GM12874 (cell line): ENCODE measurements at regions not wholly inside any gene's neighbourhood (a gene's known extent, or its start where the extent isn't known, plus 50 kb on each side); places are given as distances from the start of the nearest gene placed in this dataset.

Source experiments
- CTCF ChIP-seq: IDR thresholded peaks from 2 replicates; pipeline ENCODE4 v1.5.1; 2011; ENCODE audit warnings: low read depth, mild to moderate bottlenecking, control low read depth, low read length, moderate library complexity; ENCODE audit not compliant: insufficient read depth

GRCh38 chr3:13141183-13141582, 68.0 kb upstream of the IQSEC1 start:
- no peak for TF ChIP-seq CTCF

- TF ChIP-seq CTCF, result no peak
Observed at GRCh38 chr3:13140596-13140995, 67.4 kb upstream of the IQSEC1 start.

GRCh38 chr3:13139471-13140065, 66.3 kb upstream of the IQSEC1 start:
- no peak for TF ChIP-seq CTCF

- no peak for TF ChIP-seq CTCF
Observed at GRCh38 chr3:13138833-13139145, 65.6 kb upstream of the IQSEC1 start.

GRCh38 chr3:13137941-13138832, 65.0 kb upstream of the IQSEC1 start:
- no peak for TF ChIP-seq CTCF

- TF ChIP-seq CTCF, result no peak
Observed at GRCh38 chr3:13136426-13136825, 63.2 kb upstream of the IQSEC1 start.

- no peak for TF ChIP-seq CTCF
Observed at GRCh38 chr3:13135811-13136321, 62.6 kb upstream of the IQSEC1 start.
